ENCODE measurements at regions not wholly inside any gene's neighbourhood (a gene's known extent, or its start where the extent isn't known, plus 50 kb on each side); places are given as distances from the start of the nearest gene placed in this dataset.

GRCh38 chr5:175059687-175060211, 335.4 kb downstream of the MSX2 start:
- no peak for TF ChIP-seq POLR2A (IDR thresholded peaks at IDR 0.05)
- no peak for TF ChIP-seq CTCF (IDR thresholded peaks at IDR 0.05)

Data from ovary (tissue), 3 donors.